ENCODE measurements at regions not wholly inside any gene's neighbourhood (a gene's known extent, or its start where the extent isn't known, plus 50 kb on each side); places are given as distances from the start of the nearest gene placed in this dataset.
A peak's percentile ranks its signal among the peaks of the same experiment; 100 is the strongest.
"Not testable (repeated sequence)": the region's sequence is repeated elsewhere in the genome, so short reads cannot be mapped to it uniquely, and the experiment has no call there.

GRCh38 chr3:15993660-15994059, 180.8 kb upstream of the GALNT15 start:
- DNase-seq (ENCODE audit: low spot score) = not testable (repeated sequence)

- not testable (repeated sequence) for DNase-seq (ENCODE audit: low spot score)
These were observed 178.0 kb upstream of the GALNT15 start for GRCh38 chr3:15996496-15996895.

- DNase-seq (ENCODE audit: low spot score) = no peak
These were observed 177.1 kb upstream of the GALNT15 start for GRCh38 chr3:15997274-15997943.

GRCh38 chr3:15998911-15999310, 175.6 kb upstream of the GALNT15 start:
- no peak for DNase-seq (ENCODE audit: low spot score)

- no peak for DNase-seq (ENCODE audit: low spot score)
These were observed 169.7 kb upstream of the GALNT15 start for GRCh38 chr3:16004812-16005211.

GRCh38 chr3:16011376-16011775, 163.1 kb upstream of the GALNT15 start:
- no peak for DNase-seq (ENCODE audit: low spot score)

- DNase-seq (ENCODE audit: low spot score) = no peak
These were observed 162.4 kb upstream of the GALNT15 start for GRCh38 chr3:16012086-16012485.

GRCh38 chr3:16013568-16013967, 160.9 kb upstream of the GALNT15 start:
- DNase-seq (ENCODE audit: low spot score) = no peak

- not testable (repeated sequence) for DNase-seq (ENCODE audit: low spot score)
These were observed 152.7 kb upstream of the GALNT15 start for GRCh38 chr3:16021801-16022200.

GRCh38 chr3:16023881-16024280, 150.6 kb upstream of the GALNT15 start:
- not testable (repeated sequence) for DNase-seq (ENCODE audit: low spot score)

- no peak for DNase-seq (ENCODE audit: low spot score)
These were observed 149.9 kb upstream of the GALNT15 start for GRCh38 chr3:16024548-16024947.

- no peak for DNase-seq (ENCODE audit: low spot score)
These were observed 147.7 kb upstream of the GALNT15 start for GRCh38 chr3:16026753-16027152.

- no peak for DNase-seq (ENCODE audit: low spot score)
These were observed 145.9 kb upstream of the GALNT15 start for GRCh38 chr3:16028604-16029003.

- no peak for DNase-seq (ENCODE audit: low spot score)
These were observed 144.1 kb upstream of the GALNT15 start for GRCh38 chr3:16030342-16030741.

- DNase-seq (ENCODE audit: low spot score) = no peak
These were observed 143.0 kb upstream of the GALNT15 start for GRCh38 chr3:16031434-16031833.

- no peak for DNase-seq (ENCODE audit: low spot score)
These were observed 140.4 kb upstream of the GALNT15 start for GRCh38 chr3:16033889-16034687.

GRCh38 chr3:16040991-16041390, 133.5 kb upstream of the GALNT15 start:
- no peak for DNase-seq (ENCODE audit: low spot score)

GRCh38 chr3:16048435-16049318, 125.8 kb upstream of the GALNT15 start:
- DNase-seq (ENCODE audit: low spot score) = peak; percentile 43

GRCh38 chr3:16050641-16051467, 123.6 kb upstream of the GALNT15 start:
- no peak for DNase-seq (ENCODE audit: low spot score)

- DNase-seq (ENCODE audit: low spot score) = no peak
These were observed 122.8 kb upstream of the GALNT15 start for GRCh38 chr3:16051691-16052090.

GRCh38 chr3:16052964-16053363, 121.5 kb upstream of the GALNT15 start:
- DNase-seq (ENCODE audit: low spot score) = no peak

GRCh38 chr3:16053794-16054193, 120.7 kb upstream of the GALNT15 start:
- no peak for DNase-seq (ENCODE audit: low spot score)

All from CD4-positive, alpha-beta T cell treated with Interleukin-15 for 4 hours (primary cell).